HepG2 (cell line): ENCODE measurements at regions not wholly inside any gene's neighbourhood (a gene's known extent, or its start where the extent isn't known, plus 50 kb on each side); places are given as distances from the start of the nearest gene placed in this dataset.

Experiments used
- ATF7 ChIP-seq, 2 experiments: fragments of 450-650 bp in 1 of 2; sonication (generic) in 1 of 2; formaldehyde crosslinking in 1 of 2; IDR thresholded peaks; 2 replicates each; pipeline versions ENCODE4 v1.4.0 to v1.6.1; 2016 to 2020; ENCODE audit warnings: antibody characterized with exemption in 1 of 2, mild to moderate bottlenecking in 1 of 2, missing genetic modification reagents in 1 of 2
- GABPA ChIP-seq, 2 experiments: IDR thresholded peaks; 2 replicates each; pipeline ENCODE4 v1.6.1; 2011 to 2016; ENCODE audit warnings: low read depth in 2 of 2, low read length in 1 of 2, missing biosample characterization in 1 of 2, missing genetic modification characterization in 1 of 2
- HNF4A ChIP-seq: sonication (generic); formaldehyde crosslinking; IDR thresholded peaks from 2 replicates; pipeline ENCODE4 v1.4.0; 2020; ENCODE audit warnings: missing genetic modification reagents
- JUNB ChIP-seq: sonication (generic); formaldehyde crosslinking; IDR thresholded peaks from 2 replicates; pipeline ENCODE4 v1.8.0; 2022; ENCODE audit warnings: missing genetic modification reagents, mild to moderate bottlenecking, borderline replicate concordance
- KAT8 ChIP-seq: IDR thresholded peaks from 2 replicates; pipeline ENCODE4 v1.6.1; 2016; ENCODE audit warnings: missing genetic modification reagents, missing compliant biosample characterization
- MEF2D ChIP-seq: sonication (generic); formaldehyde crosslinking; IDR thresholded peaks from 2 replicates; pipeline ENCODE4 v1.5.1; 2020; ENCODE audit warnings: mild to moderate bottlenecking, missing genetic modification reagents
- MIER2 ChIP-seq: IDR thresholded peaks from 2 replicates; pipeline ENCODE4 v1.6.1; 2016; ENCODE audit warnings: missing biosample characterization, missing genetic modification reagents
- POGZ ChIP-seq: sonication (generic); formaldehyde crosslinking; IDR thresholded peaks from 2 replicates; pipeline ENCODE4 v1.4.0; 2020; ENCODE audit warnings: mild to moderate bottlenecking, missing genetic modification reagents
- POLR2G ChIP-seq: fragments of 200-400 bp; formaldehyde crosslinking; IDR thresholded peaks from 2 replicates; pipeline ENCODE4 v1.6.1; 2018; ENCODE audit warnings: mild to moderate bottlenecking, low read depth, low read length, moderate library complexity
- TAF1 ChIP-seq: sonication (generic); formaldehyde crosslinking; IDR thresholded peaks from 2 replicates; pipeline ENCODE4 v1.4.0; 2020; ENCODE audit warnings: missing genetic modification reagents
- ZKSCAN8 ChIP-seq: IDR thresholded peaks from 2 replicates; pipeline ENCODE4 v1.6.1; 2016; ENCODE audit warnings: borderline replicate concordance, missing genetic modification reagents, missing compliant biosample characterization
- ZNF678 ChIP-seq: sonication (generic); formaldehyde crosslinking; IDR thresholded peaks from 2 replicates; pipeline ENCODE4 v1.4.0; 2020; ENCODE audit warnings: mild to moderate bottlenecking, missing genetic modification reagents
- TF ChIP-seq, protein P1 (sequence below), 2 experiments: sonication (generic) in 1 of 2; formaldehyde crosslinking in 1 of 2; IDR thresholded peaks; 2 replicates each; pipeline versions ENCODE4 v1.6.1 to v1.9.0; 2014 to 2022; ENCODE audit warnings: antibody characterized with exemption in 1 of 2, borderline replicate concordance in 1 of 2, inconsistent platforms in 1 of 2, low read depth in 1 of 2, missing genetic modification reagents in 1 of 2
- TF ChIP-seq, protein P2 (sequence below): IDR thresholded peaks from 2 replicates; pipeline ENCODE4 v1.6.1; 2016; ENCODE audit warnings: low read depth, control low read depth
- TF ChIP-seq, protein P3 (sequence below): sonication (generic); formaldehyde crosslinking; IDR thresholded peaks from 2 replicates; pipeline ENCODE4 v1.4.0; 2020; ENCODE audit warnings: missing genetic modification reagents
- TF ChIP-seq, protein P4 (sequence below): IDR thresholded peaks from 2 replicates; pipeline ENCODE4 v1.6.1; 2016; ENCODE audit warnings: mild to moderate bottlenecking

DNA sequence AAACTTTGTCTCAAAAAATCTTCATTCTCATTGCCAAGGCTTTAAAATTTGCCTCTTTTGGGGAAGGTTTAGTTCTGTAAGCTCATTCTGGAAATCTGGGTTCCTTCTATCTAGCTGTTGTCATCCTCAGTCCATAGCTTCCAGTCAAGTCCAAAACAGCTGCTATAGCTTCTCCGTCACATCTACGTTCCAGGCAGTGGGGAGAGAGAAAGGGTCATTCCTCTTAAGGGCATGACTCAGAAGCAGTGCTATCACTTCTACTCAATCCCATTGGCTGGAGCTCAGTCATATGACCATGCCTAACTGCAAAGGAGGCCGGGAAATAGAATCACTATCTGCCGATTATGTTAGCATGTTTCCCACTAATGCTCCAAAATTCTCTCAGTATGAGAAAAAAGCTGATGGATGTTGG lies 141.4 kb upstream of the PTPN1 start (continued):
- TF ChIP-seq, protein P1, sequence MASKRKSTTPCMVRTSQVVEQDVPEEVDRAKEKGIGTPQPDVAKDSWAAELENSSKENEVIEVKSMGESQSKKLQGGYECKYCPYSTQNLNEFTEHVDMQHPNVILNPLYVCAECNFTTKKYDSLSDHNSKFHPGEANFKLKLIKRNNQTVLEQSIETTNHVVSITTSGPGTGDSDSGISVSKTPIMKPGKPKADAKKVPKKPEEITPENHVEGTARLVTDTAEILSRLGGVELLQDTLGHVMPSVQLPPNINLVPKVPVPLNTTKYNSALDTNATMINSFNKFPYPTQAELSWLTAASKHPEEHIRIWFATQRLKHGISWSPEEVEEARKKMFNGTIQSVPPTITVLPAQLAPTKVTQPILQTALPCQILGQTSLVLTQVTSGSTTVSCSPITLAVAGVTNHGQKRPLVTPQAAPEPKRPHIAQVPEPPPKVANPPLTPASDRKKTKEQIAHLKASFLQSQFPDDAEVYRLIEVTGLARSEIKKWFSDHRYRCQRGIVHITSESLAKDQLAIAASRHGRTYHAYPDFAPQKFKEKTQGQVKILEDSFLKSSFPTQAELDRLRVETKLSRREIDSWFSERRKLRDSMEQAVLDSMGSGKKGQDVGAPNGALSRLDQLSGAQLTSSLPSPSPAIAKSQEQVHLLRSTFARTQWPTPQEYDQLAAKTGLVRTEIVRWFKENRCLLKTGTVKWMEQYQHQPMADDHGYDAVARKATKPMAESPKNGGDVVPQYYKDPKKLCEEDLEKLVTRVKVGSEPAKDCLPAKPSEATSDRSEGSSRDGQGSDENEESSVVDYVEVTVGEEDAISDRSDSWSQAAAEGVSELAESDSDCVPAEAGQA (IDR thresholded peaks at IDR 0.05; ENCODE audit: low read depth) = peak; percentile 60; the same call in 1 of the 2 replicates
- TF ChIP-seq, protein P1 (CRISPR knock-in tag; IDR thresholded peaks at IDR 0.05; ENCODE audit: borderline replicate concordance) = no peak
- no peak for TF ChIP-seq GABPA (IDR thresholded peaks at IDR 0.05; ENCODE audit: low read depth, low read length)
- TF ChIP-seq GABPA (CRISPR knock-in tag; IDR thresholded peaks at IDR 0.05; ENCODE audit: low read depth) = peak; percentile 17
- TF ChIP-seq POGZ (CRISPR knock-in tag) = peak; percentile 44
- 0 out of 2 replicates have a peak, but pooled peaks have one; percentile 60 for TF ChIP-seq MEF2D (CRISPR knock-in tag)
- TF ChIP-seq MIER2 = peak; percentile 41; the same call in 1 of the 2 replicates
- TF ChIP-seq ZKSCAN8 = peak; percentile 46; the same call in 1 of the 2 replicates
- TF ChIP-seq, protein P2, sequence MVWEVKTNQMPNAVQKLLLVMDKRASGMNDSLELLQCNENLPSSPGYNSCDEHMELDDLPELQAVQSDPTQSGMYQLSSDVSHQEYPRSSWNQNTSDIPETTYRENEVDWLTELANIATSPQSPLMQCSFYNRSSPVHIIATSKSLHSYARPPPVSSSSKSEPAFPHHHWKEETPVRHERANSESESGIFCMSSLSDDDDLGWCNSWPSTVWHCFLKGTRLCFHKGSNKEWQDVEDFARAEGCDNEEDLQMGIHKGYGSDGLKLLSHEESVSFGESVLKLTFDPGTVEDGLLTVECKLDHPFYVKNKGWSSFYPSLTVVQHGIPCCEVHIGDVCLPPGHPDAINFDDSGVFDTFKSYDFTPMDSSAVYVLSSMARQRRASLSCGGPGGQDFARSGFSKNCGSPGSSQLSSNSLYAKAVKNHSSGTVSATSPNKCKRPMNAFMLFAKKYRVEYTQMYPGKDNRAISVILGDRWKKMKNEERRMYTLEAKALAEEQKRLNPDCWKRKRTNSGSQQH (CRISPR knock-in tag) = peak; percentile 92
- TF ChIP-seq ZNF678 (CRISPR knock-in tag) = no peak
- peak; percentile 43; the same call in 1 of the 2 replicates for TF ChIP-seq KAT8 (CRISPR knock-in tag)
- peak; percentile 7; the same call in 1 of the 2 replicates for TF ChIP-seq HNF4A (CRISPR knock-in tag)
- TF ChIP-seq JUNB (CRISPR knock-in tag) = peak; percentile 77
- 0 out of 2 replicates have a peak, but pooled peaks have one; percentile 0 for TF ChIP-seq TAF1 (CRISPR knock-in tag)
- TF ChIP-seq, protein P3, sequence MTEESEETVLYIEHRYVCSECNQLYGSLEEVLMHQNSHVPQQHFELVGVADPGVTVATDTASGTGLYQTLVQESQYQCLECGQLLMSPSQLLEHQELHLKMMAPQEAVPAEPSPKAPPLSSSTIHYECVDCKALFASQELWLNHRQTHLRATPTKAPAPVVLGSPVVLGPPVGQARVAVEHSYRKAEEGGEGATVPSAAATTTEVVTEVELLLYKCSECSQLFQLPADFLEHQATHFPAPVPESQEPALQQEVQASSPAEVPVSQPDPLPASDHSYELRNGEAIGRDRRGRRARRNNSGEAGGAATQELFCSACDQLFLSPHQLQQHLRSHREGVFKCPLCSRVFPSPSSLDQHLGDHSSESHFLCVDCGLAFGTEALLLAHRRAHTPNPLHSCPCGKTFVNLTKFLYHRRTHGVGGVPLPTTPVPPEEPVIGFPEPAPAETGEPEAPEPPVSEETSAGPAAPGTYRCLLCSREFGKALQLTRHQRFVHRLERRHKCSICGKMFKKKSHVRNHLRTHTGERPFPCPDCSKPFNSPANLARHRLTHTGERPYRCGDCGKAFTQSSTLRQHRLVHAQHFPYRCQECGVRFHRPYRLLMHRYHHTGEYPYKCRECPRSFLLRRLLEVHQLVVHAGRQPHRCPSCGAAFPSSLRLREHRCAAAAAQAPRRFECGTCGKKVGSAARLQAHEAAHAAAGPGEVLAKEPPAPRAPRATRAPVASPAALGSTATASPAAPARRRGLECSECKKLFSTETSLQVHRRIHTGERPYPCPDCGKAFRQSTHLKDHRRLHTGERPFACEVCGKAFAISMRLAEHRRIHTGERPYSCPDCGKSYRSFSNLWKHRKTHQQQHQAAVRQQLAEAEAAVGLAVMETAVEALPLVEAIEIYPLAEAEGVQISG (CRISPR knock-in tag) = no peak
- TF ChIP-seq, protein P4, sequence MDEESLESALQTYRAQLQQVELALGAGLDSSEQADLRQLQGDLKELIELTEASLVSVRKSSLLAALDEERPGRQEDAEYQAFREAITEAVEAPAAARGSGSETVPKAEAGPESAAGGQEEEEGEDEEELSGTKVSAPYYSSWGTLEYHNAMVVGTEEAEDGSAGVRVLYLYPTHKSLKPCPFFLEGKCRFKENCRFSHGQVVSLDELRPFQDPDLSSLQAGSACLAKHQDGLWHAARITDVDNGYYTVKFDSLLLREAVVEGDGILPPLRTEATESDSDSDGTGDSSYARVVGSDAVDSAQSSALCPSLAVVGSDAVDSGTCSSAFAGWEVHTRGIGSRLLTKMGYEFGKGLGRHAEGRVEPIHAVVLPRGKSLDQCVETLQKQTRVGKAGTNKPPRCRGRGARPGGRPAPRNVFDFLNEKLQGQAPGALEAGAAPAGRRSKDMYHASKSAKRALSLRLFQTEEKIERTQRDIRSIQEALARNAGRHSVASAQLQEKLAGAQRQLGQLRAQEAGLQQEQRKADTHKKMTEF (CRISPR knock-in tag) = peak; percentile 17; the same call in 1 of the 2 replicates
- TF ChIP-seq ATF7 (IDR thresholded peaks at IDR 0.05) = peak; percentile 32
- TF ChIP-seq ATF7 (CRISPR knock-in tag; IDR thresholded peaks at IDR 0.05) = 0 out of 2 replicates have a peak, but pooled peaks have one; percentile 5
- TF ChIP-seq POLR2G = peak; percentile 57; the same call in 1 of the 2 replicates
